ENCODE measurements at regions not wholly inside any gene's neighbourhood (a gene's known extent, or its start where the extent isn't known, plus 50 kb on each side); places are given as distances from the start of the nearest gene placed in this dataset.
"Not testable (repeated sequence)": the region's sequence is repeated elsewhere in the genome, so short reads cannot be mapped to it uniquely, and the experiment has no call there.

DNA sequence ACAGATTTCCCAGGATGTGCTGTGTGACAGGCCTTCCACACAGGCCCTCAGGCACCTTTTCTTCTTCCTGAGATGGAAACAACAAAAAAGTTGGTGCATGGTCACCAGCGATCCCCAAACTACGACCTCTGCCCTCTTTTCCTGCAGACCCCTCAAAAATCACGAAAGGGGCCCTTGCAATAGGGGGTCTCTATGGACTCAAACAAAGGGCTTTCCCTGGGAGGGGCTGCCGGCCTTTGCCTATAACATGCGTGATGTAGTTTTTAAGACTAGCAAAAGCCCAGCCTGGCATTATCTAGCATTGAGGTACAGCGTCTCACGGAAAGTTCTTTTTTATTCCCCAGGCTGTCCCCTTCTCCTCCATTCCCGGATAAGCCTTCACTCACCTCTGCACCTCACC lies 71.2 kb downstream of the DIO3 start:
- no peak for DNase-seq
- in situ Hi-C loops (cut with HindIII; ENCODE audit: low pct_ligation_motif_present, low pct_unique_long_range_greater_than_20kb, low sequenced_read_pairs) = no loop called here

- in situ Hi-C loops (cut with HindIII; ENCODE audit: low pct_ligation_motif_present, low pct_unique_long_range_greater_than_20kb, low sequenced_read_pairs) = no loop called here
These were observed 72.0 kb downstream of the DIO3 start for GRCh38 chr14:101633276-101633675.

GRCh38 chr14:101634202-101634849 lies 73.0 kb downstream of the DIO3 start:
- DNase-seq = no peak
- in situ Hi-C loops (cut with HindIII; ENCODE audit: low pct_ligation_motif_present, low pct_unique_long_range_greater_than_20kb, low sequenced_read_pairs) = no loop called here

More at GRCh38 chr14:101633276-101633675, 72.0 kb downstream of the DIO3 start:
- DNase-seq = no peak

GRCh38 chr14:101634850-101635748 lies 73.8 kb downstream of the DIO3 start:
- no peak for DNase-seq
- in situ Hi-C loops (cut with HindIII; ENCODE audit: low pct_ligation_motif_present, low pct_unique_long_range_greater_than_20kb, low sequenced_read_pairs) = no loop called here

DNA sequence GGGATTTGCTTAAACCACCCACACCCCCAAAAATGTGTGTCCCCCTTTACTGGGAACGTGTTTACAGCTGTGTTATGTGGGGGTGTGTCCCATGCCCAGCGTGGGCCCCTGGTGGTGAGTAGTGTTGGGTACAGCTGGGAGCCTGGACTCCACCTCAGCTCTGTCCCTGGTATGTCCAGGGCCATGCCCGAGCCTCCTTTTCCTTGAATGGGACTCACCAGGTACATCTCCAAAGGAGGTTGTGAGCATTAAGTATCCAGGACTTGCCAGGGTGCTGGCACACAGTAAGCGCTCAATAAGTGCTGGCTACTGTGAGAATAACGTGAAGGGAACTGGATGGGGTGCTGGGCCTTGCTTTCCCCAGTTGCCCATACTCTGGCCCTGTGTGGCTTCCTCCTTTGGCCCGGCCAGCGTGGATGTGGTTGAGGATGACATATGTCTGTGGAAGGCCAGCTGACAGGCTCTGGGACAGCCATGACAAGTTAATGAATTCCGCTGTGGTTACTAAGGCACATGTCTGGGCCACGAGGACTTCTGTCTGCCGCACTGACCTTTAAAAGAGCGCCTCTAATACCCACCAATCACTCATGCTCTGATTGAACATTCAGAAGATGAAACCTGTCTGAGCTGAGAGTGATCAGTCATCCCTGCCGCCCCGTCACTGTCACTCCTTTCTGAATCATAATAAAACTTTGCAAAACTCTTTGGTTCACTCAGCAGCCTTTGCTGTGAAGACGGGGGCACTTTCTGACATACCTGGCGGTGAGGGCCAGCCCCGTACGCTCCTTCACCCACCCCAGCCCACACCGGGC lies 74.7 kb downstream of the DIO3 start:
- DNase-seq = no peak
- in situ Hi-C loops (cut with HindIII; ENCODE audit: low pct_ligation_motif_present, low pct_unique_long_range_greater_than_20kb, low sequenced_read_pairs) = no loop called here

GRCh38 chr14:101639241-101639833 lies 78.0 kb downstream of the DIO3 start:
- DNase-seq = no peak
- in situ Hi-C loops (cut with HindIII; ENCODE audit: low pct_ligation_motif_present, low pct_unique_long_range_greater_than_20kb, low sequenced_read_pairs) = no loop called here

GRCh38 chr14:101643651-101644050 lies 82.4 kb downstream of the DIO3 start:
- DNase-seq = no peak
- in situ Hi-C loops (cut with HindIII; ENCODE audit: low pct_ligation_motif_present, low pct_unique_long_range_greater_than_20kb, low sequenced_read_pairs) = no loop called here

GRCh38 chr14:101654051-101654450 lies 92.8 kb downstream of the DIO3 start:
- in situ Hi-C loops (cut with HindIII; ENCODE audit: low pct_ligation_motif_present, low pct_unique_long_range_greater_than_20kb, low sequenced_read_pairs) = no loop called here
- no peak for DNase-seq

DNA sequence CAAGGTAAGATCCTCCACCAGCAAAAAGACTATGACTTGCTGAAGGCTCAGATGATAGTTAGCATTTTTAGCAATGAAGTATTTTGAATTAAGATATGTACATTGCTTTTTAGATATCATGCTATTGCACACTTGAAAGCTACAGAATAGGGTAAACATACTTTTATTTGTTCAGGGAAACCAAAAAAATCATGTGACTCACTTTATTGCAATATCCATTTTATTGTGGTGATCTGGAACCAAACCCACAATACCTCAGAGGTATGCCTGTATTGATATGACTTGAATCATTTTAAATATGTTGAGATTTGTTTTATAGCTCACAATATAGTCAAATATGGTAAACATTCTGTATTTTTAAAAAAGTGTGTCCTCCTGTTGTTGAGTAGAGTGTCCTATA lies 96.1 kb downstream of the DIO3 start:
- in situ Hi-C loops (cut with HindIII; ENCODE audit: low pct_ligation_motif_present, low pct_unique_long_range_greater_than_20kb, low sequenced_read_pairs) = no loop called here
- DNase-seq = no peak

GRCh38 chr14:101665478-101666078 lies 95.9 kb upstream of the PPP2R5C start:
- DNase-seq = peak; percentile 26
- in situ Hi-C loops (cut with HindIII; ENCODE audit: low pct_ligation_motif_present, low pct_unique_long_range_greater_than_20kb, low sequenced_read_pairs) = no loop called here

GRCh38 chr14:101666264-101666663 lies 95.2 kb upstream of the PPP2R5C start:
- in situ Hi-C loops (cut with HindIII; ENCODE audit: low pct_ligation_motif_present, low pct_unique_long_range_greater_than_20kb, low sequenced_read_pairs) = no loop called here

GRCh38 chr14:101669629-101670028 lies 91.9 kb upstream of the PPP2R5C start:
- DNase-seq = no peak
- in situ Hi-C loops (cut with HindIII; ENCODE audit: low pct_ligation_motif_present, low pct_unique_long_range_greater_than_20kb, low sequenced_read_pairs) = no loop called here

More at GRCh38 chr14:101666264-101666663, 95.2 kb upstream of the PPP2R5C start:
- DNase-seq = no peak

DNA sequence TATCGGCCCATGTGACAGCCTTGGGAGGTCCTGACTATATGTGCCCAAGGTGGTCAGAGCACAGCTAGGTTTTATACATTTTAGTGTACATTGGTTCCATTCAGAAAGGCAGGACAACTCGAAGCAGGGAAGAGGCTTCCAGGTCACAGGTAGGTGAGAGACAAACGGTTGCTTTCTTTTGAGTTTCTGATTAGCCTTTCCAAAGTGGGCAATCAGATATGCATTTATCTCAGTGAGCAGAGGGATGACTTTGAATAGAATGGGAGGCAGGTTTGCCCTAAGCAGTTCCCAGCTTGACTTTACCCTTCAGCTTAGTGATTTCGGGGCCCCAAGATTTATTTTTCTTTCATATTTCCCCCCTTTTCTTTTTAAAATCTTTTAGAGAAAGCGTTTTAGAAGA lies 87.6 kb upstream of the PPP2R5C start:
- in situ Hi-C loops (cut with HindIII; ENCODE audit: low pct_ligation_motif_present, low pct_unique_long_range_greater_than_20kb, low sequenced_read_pairs) = no loop called here
- DNase-seq = no peak

DNA sequence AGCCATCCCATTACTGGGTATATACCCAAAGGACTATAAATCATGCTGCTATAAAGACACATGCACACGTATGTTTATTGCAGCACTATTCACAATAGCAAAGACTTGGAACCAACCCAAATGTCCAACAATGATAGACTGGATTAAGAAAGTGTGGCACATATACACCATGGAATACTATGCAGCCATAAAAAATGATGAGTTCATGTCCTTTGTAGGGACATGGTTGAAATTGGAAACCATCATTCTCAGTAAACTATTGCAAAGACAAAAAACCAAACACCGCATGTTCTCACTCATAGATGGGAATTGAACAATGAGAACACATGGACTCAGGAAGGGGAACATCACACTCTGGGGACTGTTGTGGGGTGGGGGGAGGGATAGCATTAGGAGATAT lies 85.7 kb upstream of the PPP2R5C start:
- in situ Hi-C loops (cut with HindIII; ENCODE audit: low pct_ligation_motif_present, low pct_unique_long_range_greater_than_20kb, low sequenced_read_pairs); DNase-seq: not testable (repeated sequence)

GRCh38 chr14:101677912-101678327 lies 83.6 kb upstream of the PPP2R5C start:
- in situ Hi-C loops (cut with HindIII; ENCODE audit: low pct_ligation_motif_present, low pct_unique_long_range_greater_than_20kb, low sequenced_read_pairs); DNase-seq: not testable (repeated sequence)

DNA sequence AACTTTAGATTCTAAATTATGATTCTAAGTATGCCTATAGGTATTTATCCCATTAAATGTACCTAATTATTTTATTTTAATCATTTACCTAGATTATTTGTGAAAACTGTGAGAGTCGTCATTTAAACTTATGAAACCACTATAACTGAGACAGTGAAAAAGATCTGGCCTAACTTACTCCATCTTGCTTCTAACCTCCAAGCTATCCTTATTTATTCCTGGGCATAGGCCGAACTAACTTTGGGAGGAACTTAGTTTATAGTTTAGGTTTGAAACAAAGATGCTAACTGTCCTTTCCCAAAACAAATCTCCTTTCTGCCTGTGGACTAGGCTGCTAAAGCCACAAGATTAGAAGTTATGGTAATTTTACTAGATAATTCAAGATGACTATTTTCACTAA lies 79.7 kb upstream of the PPP2R5C start:
- in situ Hi-C loops (cut with HindIII; ENCODE audit: low pct_ligation_motif_present, low pct_unique_long_range_greater_than_20kb, low sequenced_read_pairs) = no loop called here

GRCh38 chr14:101683365-101683764 lies 78.1 kb upstream of the PPP2R5C start:
- DNase-seq = no peak

More for the DNA sequence above, 79.7 kb upstream of the PPP2R5C start:
- no peak for DNase-seq

More at GRCh38 chr14:101683365-101683764, 78.1 kb upstream of the PPP2R5C start:
- in situ Hi-C loops (cut with HindIII; ENCODE audit: low pct_ligation_motif_present, low pct_unique_long_range_greater_than_20kb, low sequenced_read_pairs) = no loop called here

All from ACHN (cell line).